A549 (cell line): ENCODE measurements at regions not wholly inside any gene's neighbourhood (a gene's known extent, or its start where the extent isn't known, plus 50 kb on each side); places are given as distances from the start of the nearest gene placed in this dataset.

Experiments
- ATAC-seq, 2 experiments: fragments of 200-7000 bp in 1 of 2; fragments of >200 bp in 1 of 2; cut with Nextera tagmentation in 1 of 2; cut with Tn5 transposase in 1 of 2; 3 replicates each; pipeline versions ENCODE4 v1.8.0 to v1.9.1; 2018 to 2020; ENCODE audit warnings: mild to moderate bottlenecking in 1 of 2, moderate library complexity in 1 of 2
- CTCF ChIA-PET: fragments of 300-600 bp; sonication (Branson Sonifier 250); formaldehyde crosslinking; extraction: SDS; loops from one replicate; lab custom pipeline; 2021; ENCODE audit warnings: antibody characterized with exemption, inconsistent platforms; lab: Yijun Ruan, JAX
- POLR2A ChIA-PET: fragments of 350-600 bp; formaldehyde crosslinking; extraction: SDS; loops from one replicate; lab custom pipeline; 2021; ENCODE audit warnings: antibody characterized with exemption, inconsistent platforms; lab: Yijun Ruan, JAX
- DNase-seq, 2 experiments: peaks; one replicate each; pipeline versions ENCODE4 v3.0.0 to v3.0.0-alpha.2; 2011 to 2016; ENCODE audit warnings: low read depth in 1 of 2, low spot score in 1 of 2
- FAIRE-seq: peaks from 2 replicates; lab custom pipeline; 2011; peaks lifted over from hg19 to GRCh38; lab: Jason Lieb, UNC
- H3K27ac ChIP-seq, 2 experiments: fragments of >200 bp; sonication (Bioruptor Twin); formaldehyde crosslinking; 3 replicates each; pipeline ENCODE4 v1.5.1; 2016 to 2017
- H3K4me1 ChIP-seq: fragments of >200 bp; sonication (Bioruptor Twin); formaldehyde crosslinking; 3 replicates; pipeline ENCODE4 v1.6.1; 2016
- H3K4me2 ChIP-seq: fragments of >200 bp; sonication (Bioruptor Twin); formaldehyde crosslinking; 3 replicates; pipeline ENCODE4 v1.6.1; 2016
- H3K4me3 ChIP-seq: fragments of >200 bp; sonication (Bioruptor Twin); formaldehyde crosslinking; 3 replicates; pipeline ENCODE4 v1.5.1; 2016
- H3K9me3 ChIP-seq: fragments of >200 bp; sonication (Bioruptor Twin); formaldehyde crosslinking; 3 replicates; pipeline ENCODE4 v1.6.1; 2016
- CBX8 ChIP-seq: fragments of 200-600 bp; sonication (generic); IDR thresholded peaks from 2 replicates; pipeline ENCODE4 v1.6.1; 2016
- CHD4 ChIP-seq: fragments of 200-600 bp; sonication (generic); IDR thresholded peaks from 2 replicates; pipeline ENCODE4 v1.6.1; 2016; ENCODE audit warnings: antibody characterized with exemption, mild to moderate bottlenecking, borderline replicate concordance
- EHMT2 ChIP-seq: fragments of 200-600 bp; sonication (generic); IDR thresholded peaks from 2 replicates; pipeline ENCODE4 v1.6.1; 2016; ENCODE audit warnings: antibody characterized with exemption, low read depth, mild to moderate bottlenecking, moderate library complexity
- FOSB ChIP-seq: fragments of 250-450 bp; sonication (Bioruptor Pico); IDR thresholded peaks from 2 replicates; pipeline ENCODE4 v1.5.0; 2020; ENCODE audit warnings: mild to moderate bottlenecking, moderate library complexity
- FOSL2 ChIP-seq, 2 experiments: fragments of 450-650 bp in 1 of 2; fragments of >200 bp in 1 of 2; sonication (Bioruptor Twin) in 1 of 2; formaldehyde crosslinking; IDR thresholded peaks; 2 replicates each; pipeline versions ENCODE4 v1.5.0 to v1.6.1; 2016 to 2020; ENCODE audit warnings: mild to moderate bottlenecking in 1 of 2, moderate library complexity in 1 of 2
- GATA3 ChIP-seq: IDR thresholded peaks from 2 replicates; pipeline ENCODE4 v1.6.1; 2012; ENCODE audit warnings: borderline replicate concordance
- HDAC2 ChIP-seq: fragments of 200-600 bp; sonication (generic); IDR thresholded peaks from 2 replicates; pipeline ENCODE4 v1.6.1; 2016
- HEYL ChIP-seq: fragments of 250-450 bp; sonication (Bioruptor Pico); IDR thresholded peaks from 2 replicates; pipeline ENCODE4 v1.8.0; 2021; ENCODE audit warnings: mild to moderate bottlenecking, moderate library complexity
- KDM1A ChIP-seq: fragments of 200-600 bp; sonication (generic); IDR thresholded peaks from 2 replicates; pipeline ENCODE4 v1.6.1; 2016; ENCODE audit warnings: low read depth, mild to moderate bottlenecking
- MAFK ChIP-seq: fragments of 450-650 bp; IDR thresholded peaks from 2 replicates; pipeline ENCODE4 v1.6.1; 2014; ENCODE audit not compliant: partially characterized antibody
- NPAS2 ChIP-seq: fragments of 250-450 bp; sonication (Bioruptor Pico); IDR thresholded peaks from 2 replicates; pipeline ENCODE4 v1.8.0; 2022; ENCODE audit warnings: mild to moderate bottlenecking, moderate library complexity, borderline replicate concordance
- PHF8 ChIP-seq: fragments of 200-600 bp; sonication (generic); IDR thresholded peaks from 2 replicates; pipeline ENCODE4 v1.6.1; 2016; ENCODE audit warnings: low read depth, mild to moderate bottlenecking, antibody characterized with exemption, moderate library complexity, borderline replicate concordance
- RARB ChIP-seq: fragments of 250-450 bp; sonication (Bioruptor Pico); IDR thresholded peaks from 2 replicates; pipeline ENCODE4 v1.8.0; 2021; ENCODE audit warnings: mild to moderate bottlenecking, moderate library complexity
- RCOR1 ChIP-seq: fragments of 150-350 bp; IDR thresholded peaks from 2 replicates; pipeline ENCODE4 v1.6.1; 2014; ENCODE audit warnings: antibody characterized with exemption, low read length, low read depth
- RFX5 ChIP-seq: fragments of 450-650 bp; IDR thresholded peaks from 2 replicates; pipeline ENCODE4 v1.7.1; 2014; ENCODE audit warnings: antibody characterized with exemption, mild to moderate bottlenecking, moderate library complexity
- SMC3 ChIP-seq: fragments of >200 bp; sonication (Bioruptor Twin); formaldehyde crosslinking; IDR thresholded peaks from 3 replicates; pipeline ENCODE4 v1.6.1; 2018; ENCODE audit warnings: inconsistent platforms
- TP53 ChIP-seq: fragments of 250-450 bp; sonication (Bioruptor Pico); IDR thresholded peaks from 2 replicates; pipeline ENCODE4 v1.5.0; 2021; ENCODE audit warnings: mild to moderate bottlenecking, moderate library complexity
- ZC3H11A ChIP-seq: fragments of 450-650 bp; IDR thresholded peaks from 2 replicates; pipeline ENCODE4 v1.6.1; 2014; ENCODE audit warnings: antibody characterized with exemption, mild to moderate bottlenecking
- ZNF302 ChIP-seq: fragments of 250-450 bp; sonication (Bioruptor Pico); IDR thresholded peaks from 2 replicates; pipeline ENCODE4 v1.9.0; 2021; ENCODE audit warnings: inconsistent platforms, mild to moderate bottlenecking, moderate library complexity
- whole genome bisulfite sequencing: methylation state at CpG from one replicate; pipeline ENCODE4 v1.1.6; 2017; ENCODE audit errors: missing lambda C conversion rate; 5-methylcytosine and 5-hydroxymethylcytosine counted together
- TF ChIP-seq, protein P1 (sequence below): fragments of 450-650 bp; IDR thresholded peaks from 2 replicates; pipeline ENCODE4 v1.6.1; 2014; ENCODE audit warnings: antibody characterized with exemption
- TF ChIP-seq, protein P2 (sequence below): IDR thresholded peaks from 2 replicates; pipeline ENCODE4 v1.6.1; 2012
- TF ChIP-seq, protein P3 (sequence below): fragments of 200-600 bp; sonication (generic); IDR thresholded peaks from 2 replicates; pipeline ENCODE4 v1.6.1; 2016; ENCODE audit warnings: antibody characterized with exemption, mild to moderate bottlenecking, moderate library complexity
- TF ChIP-seq, protein P4 (sequence below): fragments of >200 bp; sonication (Bioruptor Twin); formaldehyde crosslinking; IDR thresholded peaks from 3 replicates; pipeline ENCODE4 v1.6.1; 2016
- TF ChIP-seq, protein P5 (sequence below): fragments of 150-350 bp; IDR thresholded peaks from 2 replicates; pipeline ENCODE4 v1.6.1; 2014; ENCODE audit warnings: low read depth, mild to moderate bottlenecking, low read length

DNA sequence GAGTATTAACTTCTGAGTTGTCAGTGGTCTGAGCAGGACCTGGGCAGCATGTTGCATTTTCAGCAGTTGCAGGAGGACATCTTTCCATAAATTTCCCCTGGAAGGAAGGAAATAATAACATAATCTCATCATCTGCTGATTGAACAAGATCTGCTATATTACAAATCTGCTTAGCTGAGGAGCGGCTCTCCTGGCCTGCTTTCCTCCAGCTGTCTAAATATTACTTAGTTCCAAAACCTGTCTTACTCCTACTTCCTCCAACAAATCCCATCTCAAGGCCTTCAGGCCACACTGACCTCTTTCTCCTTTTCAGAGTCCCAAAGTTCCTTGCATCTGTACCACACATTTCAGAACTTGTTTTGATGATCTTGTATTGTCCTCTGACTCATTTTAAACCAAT, 364.4 kb upstream of the MCTP2 start:
- no peak for ATAC-seq
- no peaks in the 10 kb centered on the region for H3K4me1 ChIP-seq
- H3K27ac ChIP-seq = no peak overlapping the region
- POLR2A ChIA-PET = no interaction called here
- DNase-seq = no peak
- TF ChIP-seq CBX8 (no peak), FOSB (CRISPR knock-in tag) (no peak), CHD4 (no peak), ZC3H11A (no peak), MAFK (no peak), HEYL (CRISPR knock-in tag) (no peak), HDAC2 (no peak), EHMT2 (no peak), RCOR1 (no peak), RARB (CRISPR knock-in tag) (no peak), KDM1A (no peak)
- TF ChIP-seq, protein P1, sequence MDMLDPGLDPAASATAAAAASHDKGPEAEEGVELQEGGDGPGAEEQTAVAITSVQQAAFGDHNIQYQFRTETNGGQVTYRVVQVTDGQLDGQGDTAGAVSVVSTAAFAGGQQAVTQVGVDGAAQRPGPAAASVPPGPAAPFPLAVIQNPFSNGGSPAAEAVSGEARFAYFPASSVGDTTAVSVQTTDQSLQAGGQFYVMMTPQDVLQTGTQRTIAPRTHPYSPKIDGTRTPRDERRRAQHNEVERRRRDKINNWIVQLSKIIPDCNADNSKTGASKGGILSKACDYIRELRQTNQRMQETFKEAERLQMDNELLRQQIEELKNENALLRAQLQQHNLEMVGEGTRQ = no peak
- TF ChIP-seq, protein P2, sequence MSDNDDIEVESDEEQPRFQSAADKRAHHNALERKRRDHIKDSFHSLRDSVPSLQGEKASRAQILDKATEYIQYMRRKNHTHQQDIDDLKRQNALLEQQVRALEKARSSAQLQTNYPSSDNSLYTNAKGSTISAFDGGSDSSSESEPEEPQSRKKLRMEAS = no peak
- TF ChIP-seq, all 56 proteins: peak for 0
- CTCF ChIA-PET = no interaction called here
- WGBS = 3% methylated on average over 1 of the region's 1 CpG
- Histone ChIP-seq H3K4me3 (no peak overlapping the region), H3K4me2 (no peak overlapping the region), H3K9me3 (no peaks in the 10 kb centered on the region; the same call in 2 of the 3 replicates)
- no peak for FAIRE-seq

DNA sequence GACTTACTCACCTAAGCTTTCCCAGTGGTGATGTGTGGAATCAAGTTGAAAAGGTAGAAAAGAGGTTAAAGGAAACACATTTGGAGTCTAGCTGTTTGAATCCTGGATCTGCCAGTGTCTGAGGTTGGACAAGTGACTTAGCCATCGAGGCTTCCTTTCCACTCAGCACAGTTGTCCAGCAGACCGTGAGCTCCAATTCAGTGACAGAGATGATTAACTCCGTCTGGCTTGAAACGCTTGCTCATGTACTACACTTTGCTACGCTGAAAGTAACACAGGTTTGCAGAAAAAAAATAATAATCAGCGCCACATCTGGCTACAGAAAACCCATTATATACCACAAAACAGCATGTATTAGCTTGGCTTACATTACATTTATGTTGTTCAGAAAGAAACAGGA, 364.9 kb upstream of the MCTP2 start:
- Histone ChIP-seq H3K4me3 (no peak overlapping the region), H3K9me3 (no peaks in the 10 kb centered on the region; the same call in 2 of the 3 replicates), H3K4me2 (no peak overlapping the region), H3K4me1 (no peaks in the 10 kb centered on the region), H3K27ac (no peak overlapping the region)
- POLR2A ChIA-PET = no interaction called here
- ATAC-seq = no peak
- DNase-seq = no peak
- CTCF ChIA-PET = no interaction called here
- WGBS = 5% methylated on average over 6 of the region's 6 CpGs
- no peak for FAIRE-seq
- TF ChIP-seq HDAC2 (no peak), RARB (CRISPR knock-in tag) (no peak), ZC3H11A (no peak), RFX5 (no peak)
- TF ChIP-seq, protein P3, sequence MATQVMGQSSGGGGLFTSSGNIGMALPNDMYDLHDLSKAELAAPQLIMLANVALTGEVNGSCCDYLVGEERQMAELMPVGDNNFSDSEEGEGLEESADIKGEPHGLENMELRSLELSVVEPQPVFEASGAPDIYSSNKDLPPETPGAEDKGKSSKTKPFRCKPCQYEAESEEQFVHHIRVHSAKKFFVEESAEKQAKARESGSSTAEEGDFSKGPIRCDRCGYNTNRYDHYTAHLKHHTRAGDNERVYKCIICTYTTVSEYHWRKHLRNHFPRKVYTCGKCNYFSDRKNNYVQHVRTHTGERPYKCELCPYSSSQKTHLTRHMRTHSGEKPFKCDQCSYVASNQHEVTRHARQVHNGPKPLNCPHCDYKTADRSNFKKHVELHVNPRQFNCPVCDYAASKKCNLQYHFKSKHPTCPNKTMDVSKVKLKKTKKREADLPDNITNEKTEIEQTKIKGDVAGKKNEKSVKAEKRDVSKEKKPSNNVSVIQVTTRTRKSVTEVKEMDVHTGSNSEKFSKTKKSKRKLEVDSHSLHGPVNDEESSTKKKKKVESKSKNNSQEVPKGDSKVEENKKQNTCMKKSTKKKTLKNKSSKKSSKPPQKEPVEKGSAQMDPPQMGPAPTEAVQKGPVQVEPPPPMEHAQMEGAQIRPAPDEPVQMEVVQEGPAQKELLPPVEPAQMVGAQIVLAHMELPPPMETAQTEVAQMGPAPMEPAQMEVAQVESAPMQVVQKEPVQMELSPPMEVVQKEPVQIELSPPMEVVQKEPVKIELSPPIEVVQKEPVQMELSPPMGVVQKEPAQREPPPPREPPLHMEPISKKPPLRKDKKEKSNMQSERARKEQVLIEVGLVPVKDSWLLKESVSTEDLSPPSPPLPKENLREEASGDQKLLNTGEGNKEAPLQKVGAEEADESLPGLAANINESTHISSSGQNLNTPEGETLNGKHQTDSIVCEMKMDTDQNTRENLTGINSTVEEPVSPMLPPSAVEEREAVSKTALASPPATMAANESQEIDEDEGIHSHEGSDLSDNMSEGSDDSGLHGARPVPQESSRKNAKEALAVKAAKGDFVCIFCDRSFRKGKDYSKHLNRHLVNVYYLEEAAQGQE = no peak

DNA sequence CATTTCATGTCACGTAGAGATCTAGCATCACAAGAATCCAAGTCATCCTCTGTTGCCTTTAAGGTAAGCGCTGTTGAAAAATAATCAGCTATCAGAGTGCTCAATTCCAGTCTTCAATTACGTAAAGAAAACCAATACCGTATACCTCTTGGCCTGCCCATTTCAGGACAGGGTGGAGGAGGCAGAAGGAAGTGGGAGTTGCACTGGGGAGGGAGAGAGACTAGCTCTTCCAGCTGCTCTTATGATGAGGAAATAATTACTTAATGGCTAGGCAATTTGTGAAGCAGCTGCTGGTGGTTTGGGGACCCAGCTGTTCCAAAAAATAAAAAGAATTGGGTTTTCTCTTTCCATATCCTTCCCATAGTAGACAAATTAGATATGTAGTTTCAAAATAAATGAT, 365.8 kb upstream of the MCTP2 start:
- Histone ChIP-seq H3K4me1 (no peaks in the 10 kb centered on the region), H3K27ac (no peak overlapping the region), H3K9me3 (no peaks in the 10 kb centered on the region; the same call in 2 of the 3 replicates), H3K4me3 (no peak overlapping the region), H3K4me2 (no peak overlapping the region)
- no peak for FAIRE-seq
- ATAC-seq = no peak
- 12% methylated on average over 4 of the region's 4 CpGs for WGBS
- ChIA-PET CTCF (no interaction called here), POLR2A (no interaction called here)
- DNase-seq = no peak
- no peak for TF ChIP-seq GATA3
- no peak for TF ChIP-seq FOSL2 (IDR thresholded peaks at IDR 0.05)
- no peak for TF ChIP-seq FOSL2 (CRISPR knock-in tag; IDR thresholded peaks at IDR 0.05)
- TF ChIP-seq, protein P1 = no peak
- TF ChIP-seq, protein P4, sequence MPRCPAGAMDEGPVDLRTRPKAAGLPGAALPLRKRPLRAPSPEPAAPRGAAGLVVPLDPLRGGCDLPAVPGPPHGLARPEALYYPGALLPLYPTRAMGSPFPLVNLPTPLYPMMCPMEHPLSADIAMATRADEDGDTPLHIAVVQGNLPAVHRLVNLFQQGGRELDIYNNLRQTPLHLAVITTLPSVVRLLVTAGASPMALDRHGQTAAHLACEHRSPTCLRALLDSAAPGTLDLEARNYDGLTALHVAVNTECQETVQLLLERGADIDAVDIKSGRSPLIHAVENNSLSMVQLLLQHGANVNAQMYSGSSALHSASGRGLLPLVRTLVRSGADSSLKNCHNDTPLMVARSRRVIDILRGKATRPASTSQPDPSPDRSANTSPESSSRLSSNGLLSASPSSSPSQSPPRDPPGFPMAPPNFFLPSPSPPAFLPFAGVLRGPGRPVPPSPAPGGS = no peak
- no peak for TF ChIP-seq NPAS2 (CRISPR knock-in tag)
- TF ChIP-seq FOSB (CRISPR knock-in tag) = no peak
- TF ChIP-seq TP53 (CRISPR knock-in tag) = no peak
- TF ChIP-seq PHF8 = no peak
- no peak for TF ChIP-seq ZNF302 (CRISPR knock-in tag)
- TF ChIP-seq HDAC2 = no peak
- TF ChIP-seq MAFK = no peak
- TF ChIP-seq SMC3 = no peak
- TF ChIP-seq, protein P5, sequence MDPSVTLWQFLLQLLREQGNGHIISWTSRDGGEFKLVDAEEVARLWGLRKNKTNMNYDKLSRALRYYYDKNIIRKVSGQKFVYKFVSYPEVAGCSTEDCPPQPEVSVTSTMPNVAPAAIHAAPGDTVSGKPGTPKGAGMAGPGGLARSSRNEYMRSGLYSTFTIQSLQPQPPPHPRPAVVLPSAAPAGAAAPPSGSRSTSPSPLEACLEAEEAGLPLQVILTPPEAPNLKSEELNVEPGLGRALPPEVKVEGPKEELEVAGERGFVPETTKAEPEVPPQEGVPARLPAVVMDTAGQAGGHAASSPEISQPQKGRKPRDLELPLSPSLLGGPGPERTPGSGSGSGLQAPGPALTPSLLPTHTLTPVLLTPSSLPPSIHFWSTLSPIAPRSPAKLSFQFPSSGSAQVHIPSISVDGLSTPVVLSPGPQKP = no peak
